ENCODE measurements at regions not wholly inside any gene's neighbourhood (a gene's known extent, or its start where the extent isn't known, plus 50 kb on each side); places are given as distances from the start of the nearest gene placed in this dataset.

GRCh38 chr10:44682507-44682906 lies 228.6 kb upstream of the TMEM72 start:
- no peak for TF ChIP-seq POLR2A (IDR thresholded peaks at IDR 0.05)
- TF ChIP-seq CTCF (IDR thresholded peaks at IDR 0.05): no peak
- no peak for TF ChIP-seq POLR2AphosphoS5 (IDR thresholded peaks at IDR 0.05)
